Fibroblast of mammary gland (primary cell): ENCODE measurements at regions not wholly inside any gene's neighbourhood (a gene's known extent, or its start where the extent isn't known, plus 50 kb on each side); places are given as distances from the start of the nearest gene placed in this dataset.
"Not testable (repeated sequence)": the region's sequence is repeated elsewhere in the genome, so short reads cannot be mapped to it uniquely, and the experiment has no call there.

Source experiments
- DNase-seq: peaks from one replicate; pipeline ENCODE4 v3.0.0-alpha.2; 2010; ENCODE audit warnings: low read depth
- H3K4me3 ChIP-seq: 2 replicates; pipeline ENCODE4 v1.5.1; 2011; ENCODE audit warnings: low read depth, mild to moderate bottlenecking, low read length, moderate library complexity; ENCODE audit not compliant: control insufficient read depth

DNA sequence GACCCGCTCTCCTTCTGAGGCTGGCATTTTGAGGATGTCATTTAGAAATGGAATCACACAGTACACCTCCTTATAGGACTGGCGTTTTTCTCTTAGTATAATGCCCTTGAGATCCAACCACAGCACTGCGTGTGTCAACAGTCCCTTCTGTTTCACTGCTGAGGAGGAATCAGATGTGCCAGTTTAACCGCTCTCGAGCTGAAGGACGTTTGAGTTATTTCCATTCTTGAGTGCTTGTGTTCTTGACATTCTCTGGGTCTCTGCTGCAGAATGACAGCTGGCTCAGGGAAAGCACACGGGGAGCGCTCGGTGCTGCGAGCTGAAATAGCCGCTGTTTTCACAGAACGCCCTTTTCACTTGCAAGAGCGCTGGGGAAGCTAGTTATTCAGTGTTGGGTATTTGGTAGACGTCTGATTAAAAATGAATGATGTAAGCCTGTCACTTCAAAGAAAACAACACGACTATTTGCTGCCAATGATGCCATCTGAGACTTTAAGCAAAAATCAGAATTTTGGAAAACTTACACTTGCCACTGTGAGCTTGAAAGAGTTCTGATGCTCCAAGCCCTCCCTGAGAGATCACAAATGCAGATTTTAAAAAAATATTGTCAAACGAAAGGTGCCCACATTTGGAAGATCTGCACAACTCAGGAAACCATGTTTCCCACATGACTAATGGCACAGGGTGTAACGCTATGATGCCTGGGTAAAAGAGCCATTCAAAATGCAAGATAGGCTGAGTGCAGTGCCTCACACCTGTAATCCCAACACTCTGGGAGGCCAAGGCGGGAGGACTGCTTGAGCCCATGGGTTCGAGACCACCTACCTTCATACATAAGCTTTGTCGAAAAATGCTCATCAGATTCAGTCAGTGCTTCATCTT is 5358.4 kb upstream of the TPTE start:
- H3K4me3 ChIP-seq, DNase-seq: not testable (repeated sequence)

GRCh38 chr21:5165829-5166228 is 5355.6 kb upstream of the TPTE start:
- not testable (repeated sequence) for H3K4me3 ChIP-seq, DNase-seq
